Keratinocyte (primary cell): ENCODE measurements at regions not wholly inside any gene's neighbourhood (a gene's known extent, or its start where the extent isn't known, plus 50 kb on each side); places are given as distances from the start of the nearest gene placed in this dataset.

ENCODE experiments used
- DNase-seq: peaks from one replicate; pipeline ENCODE4 v3.0.0-alpha.2; 2011; ENCODE audit warnings: low read depth, missing footprints, low spot score
- FAIRE-seq: peaks from 2 replicates; lab custom pipeline; 2011; peaks lifted over from hg19 to GRCh38; lab: Jason Lieb, UNC
- H2AFZ ChIP-seq: 2 replicates; pipeline ENCODE4 v1.6.0; 2012; ENCODE audit warnings: low read length, control low read depth, inconsistent platforms; ENCODE audit not compliant: control insufficient read depth
- H3K27ac ChIP-seq: 2 replicates; pipeline ENCODE4 v1.5.1; 2011; ENCODE audit warnings: low read length; ENCODE audit not compliant: control insufficient read depth, insufficient read depth
- H3K27me3 ChIP-seq: 3 replicates; pipeline ENCODE4 v1.6.0; 2011; ENCODE audit warnings: low read length; ENCODE audit not compliant: control insufficient read depth, insufficient read depth; ENCODE audit errors: extremely low read depth
- H3K36me3 ChIP-seq, 2 experiments: 2 replicates in 1 of 2; 3 replicates in 1 of 2; pipeline ENCODE4 v1.5.1; 2011; ENCODE audit warnings: low read length in 2 of 2, mild to moderate bottlenecking in 1 of 2; ENCODE audit not compliant: control insufficient read depth in 2 of 2, insufficient read depth in 2 of 2; ENCODE audit errors: extremely low read depth in 1 of 2
- H3K4me1 ChIP-seq: 3 replicates; pipeline ENCODE4 v1.5.1; 2011; ENCODE audit warnings: low read length; ENCODE audit not compliant: control insufficient read depth, insufficient read depth; ENCODE audit errors: extremely low read depth
- H3K4me2 ChIP-seq: 3 replicates; pipeline ENCODE4 v1.6.0; 2011; ENCODE audit warnings: low read depth, low read length; ENCODE audit not compliant: control insufficient read depth, insufficient read depth; ENCODE audit errors: extremely low read depth
- H3K4me3 ChIP-seq, 3 experiments: fragments of 200-600 bp in 1 of 3; sonication (generic) in 1 of 3; 2 replicates in 2 of 3; 3 replicates in 1 of 3; pipeline ENCODE4 v1.5.1; 2011 to 2016; ENCODE audit warnings: low read length in 3 of 3, mild to moderate bottlenecking in 3 of 3, control low read depth in 2 of 3, inconsistent platforms in 1 of 3, low read depth in 1 of 3, mixed read lengths in 1 of 3, mixed run types in 1 of 3, moderate library complexity in 1 of 3; ENCODE audit not compliant: control insufficient read depth in 2 of 3, insufficient read depth in 2 of 3; ENCODE audit errors: extremely low read depth in 1 of 3
- H3K79me2 ChIP-seq: 2 replicates; pipeline ENCODE4 v1.6.0; 2012; ENCODE audit warnings: low read length; ENCODE audit not compliant: control insufficient read depth, insufficient read depth
- H3K9ac ChIP-seq: 3 replicates; pipeline ENCODE4 v1.6.0; 2011; ENCODE audit warnings: low read length; ENCODE audit not compliant: control insufficient read depth, insufficient read depth; ENCODE audit errors: extremely low read depth
- H3K9me1 ChIP-seq: 3 replicates; pipeline ENCODE4 v1.6.0; 2011; ENCODE audit warnings: low read length; ENCODE audit not compliant: control insufficient read depth, insufficient read depth; ENCODE audit errors: extremely low read depth
- H3K9me3 ChIP-seq: 2 replicates; pipeline ENCODE4 v1.5.1; 2012; ENCODE audit warnings: low read depth, low read length; ENCODE audit not compliant: control insufficient read depth
- H4K20me1 ChIP-seq: 3 replicates; pipeline ENCODE4 v1.6.0; 2011; ENCODE audit warnings: low read length; ENCODE audit not compliant: control insufficient read depth, insufficient read depth; ENCODE audit errors: extremely low read depth
- EZH2 ChIP-seq: IDR thresholded peaks from one replicate; pipeline ENCODE4 v1.6.1; 2012; ENCODE audit warnings: inconsistent platforms, mild to moderate bottlenecking, low read length, moderate library complexity
- dilution Hi-C: fragments of 300-500 bp; cut with MboI; formaldehyde crosslinking; loops from one replicate; pipeline ENCODE4 v1.7.0; 2020; ENCODE audit warnings: low sequenced_read_pairs; ENCODE audit not compliant: extremely low pct_ligation_motif_present
- TF ChIP-seq, protein P1 (sequence below), 3 experiments: IDR thresholded peaks in 1 of 3; conservative IDR thresholded peaks in 1 of 3; optimal IDR thresholded peaks in 1 of 3; 2 replicates in 2 of 3; 3 replicates in 1 of 3; pipeline versions ENCODE3 to v1.5.1; 2011; ENCODE audit warnings: low read length in 3 of 3, mild to moderate bottlenecking in 3 of 3, moderate library complexity in 2 of 3, control low read depth in 1 of 3, inconsistent platforms in 1 of 3; ENCODE audit not compliant: insufficient read depth in 2 of 3; ENCODE audit errors: extremely low read depth in 1 of 3

- Histone ChIP-seq H3K27ac (no peak overlapping the region), H3K9ac (no peak overlapping the region), H2AFZ (no peak overlapping the region), H3K79me2 (no peaks in the 10 kb centered on the region), H3K9me3 (no peaks in the 10 kb centered on the region), H4K20me1 (no peaks in the 10 kb centered on the region), H3K9me1 (no peaks in the 10 kb centered on the region), H3K4me2 (no peak overlapping the region), H3K27me3 (no peaks in the 10 kb centered on the region), H3K4me3 (no peak overlapping the region), H3K4me1 (no peaks in the 10 kb centered on the region), H3K36me3 (no peaks in the 10 kb centered on the region)
- DNase-seq (no peak), FAIRE-seq (no peak)
- dilution Hi-C loops, result no loop called here
- no peak for TF ChIP-seq EZH2
- TF ChIP-seq, protein P1, sequence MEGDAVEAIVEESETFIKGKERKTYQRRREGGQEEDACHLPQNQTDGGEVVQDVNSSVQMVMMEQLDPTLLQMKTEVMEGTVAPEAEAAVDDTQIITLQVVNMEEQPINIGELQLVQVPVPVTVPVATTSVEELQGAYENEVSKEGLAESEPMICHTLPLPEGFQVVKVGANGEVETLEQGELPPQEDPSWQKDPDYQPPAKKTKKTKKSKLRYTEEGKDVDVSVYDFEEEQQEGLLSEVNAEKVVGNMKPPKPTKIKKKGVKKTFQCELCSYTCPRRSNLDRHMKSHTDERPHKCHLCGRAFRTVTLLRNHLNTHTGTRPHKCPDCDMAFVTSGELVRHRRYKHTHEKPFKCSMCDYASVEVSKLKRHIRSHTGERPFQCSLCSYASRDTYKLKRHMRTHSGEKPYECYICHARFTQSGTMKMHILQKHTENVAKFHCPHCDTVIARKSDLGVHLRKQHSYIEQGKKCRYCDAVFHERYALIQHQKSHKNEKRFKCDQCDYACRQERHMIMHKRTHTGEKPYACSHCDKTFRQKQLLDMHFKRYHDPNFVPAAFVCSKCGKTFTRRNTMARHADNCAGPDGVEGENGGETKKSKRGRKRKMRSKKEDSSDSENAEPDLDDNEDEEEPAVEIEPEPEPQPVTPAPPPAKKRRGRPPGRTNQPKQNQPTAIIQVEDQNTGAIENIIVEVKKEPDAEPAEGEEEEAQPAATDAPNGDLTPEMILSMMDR (optimal IDR thresholded peaks at IDR 0.05 in 1 of 3, IDR thresholded peaks at IDR 0.05 in 1 of 3, conservative IDR thresholded peaks at IDR 0.05 in 1 of 3; ENCODE audit: extremely low read depth in 1 of 3, insufficient read depth in 2 of 3, low read length in 3 of 3), result no peak
Measured at GRCh38 chr10:59560161-59560560, 149.5 kb downstream of the SLC16A9 start.

DNA sequence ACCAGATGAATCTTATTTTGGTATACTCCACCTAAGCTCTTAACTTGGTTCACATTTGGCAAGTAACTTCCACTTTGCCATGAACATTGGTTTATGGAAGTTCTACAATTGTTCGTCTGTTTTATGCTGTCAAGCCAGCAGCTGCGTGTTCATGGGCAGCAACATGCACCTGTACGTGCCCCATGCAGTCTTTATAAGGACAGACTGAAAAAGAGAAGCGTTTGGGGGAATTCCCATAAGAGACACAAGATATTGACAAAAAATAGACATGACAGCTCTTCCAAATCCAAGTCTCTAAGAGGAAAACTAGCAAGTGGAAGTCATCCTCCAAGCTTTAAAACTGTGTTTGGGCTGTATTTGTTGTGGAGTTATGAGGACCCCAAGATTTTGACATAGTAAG is 151.6 kb downstream of the SLC16A9 start:
- no peaks in the 10 kb centered on the region for H3K9me1 ChIP-seq
- H2AFZ ChIP-seq, result no peak overlapping the region
- no peaks in the 10 kb centered on the region for H3K9me3 ChIP-seq
- H3K36me3 ChIP-seq, result no peaks in the 10 kb centered on the region
- H4K20me1 ChIP-seq, result no peaks in the 10 kb centered on the region
- FAIRE-seq (no peak), DNase-seq (no peak)
- H3K27ac ChIP-seq, result no peak overlapping the region
- H3K79me2 ChIP-seq, result no peaks in the 10 kb centered on the region
- dilution Hi-C loops, result no loop called here
- H3K9ac ChIP-seq, result no peak overlapping the region
- no peak for TF ChIP-seq EZH2
- TF ChIP-seq, protein P1 (optimal IDR thresholded peaks at IDR 0.05 in 1 of 3, IDR thresholded peaks at IDR 0.05 in 1 of 3, conservative IDR thresholded peaks at IDR 0.05 in 1 of 3; ENCODE audit: extremely low read depth in 1 of 3, insufficient read depth in 2 of 3, low read length in 3 of 3), result no peak
- no peak overlapping the region for H3K4me3 ChIP-seq
- H3K4me1 ChIP-seq, result no peaks in the 10 kb centered on the region
- H3K4me2 ChIP-seq, result no peak overlapping the region
- H3K27me3 ChIP-seq, result no peaks in the 10 kb centered on the region
